ENCODE measurements at regions not wholly inside any gene's neighbourhood (a gene's known extent, or its start where the extent isn't known, plus 50 kb on each side); places are given as distances from the start of the nearest gene placed in this dataset.

DNA sequence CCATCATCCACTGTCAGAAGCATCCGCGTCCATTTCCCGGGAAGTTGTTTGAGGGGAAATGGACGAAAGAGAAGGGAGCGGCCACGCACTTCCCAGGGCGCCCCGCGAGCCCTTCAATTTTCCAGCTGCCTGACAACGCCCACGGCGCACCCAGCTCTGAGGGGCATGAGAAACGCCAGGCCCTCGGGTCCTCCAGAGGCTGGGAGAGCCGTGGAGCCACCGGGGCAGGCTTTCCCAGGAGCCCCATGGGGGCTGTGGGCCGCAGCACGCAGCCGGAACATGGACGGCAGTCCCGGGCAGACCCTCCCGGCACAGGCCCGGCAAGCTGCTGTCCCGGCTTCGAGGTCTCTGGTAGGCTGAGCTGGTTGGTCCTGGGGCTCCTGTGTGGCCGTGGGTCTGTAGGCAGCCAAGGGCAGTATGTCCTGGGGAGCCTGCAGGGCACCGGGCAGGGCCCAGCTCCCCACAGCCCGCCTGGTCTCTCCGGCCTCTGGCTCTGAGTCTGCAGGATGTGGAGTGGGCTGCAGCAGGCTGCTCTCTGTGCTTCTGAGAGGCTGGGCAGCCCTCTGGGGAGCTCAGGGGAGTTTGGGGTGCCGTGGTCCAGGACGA, 115.2 kb downstream of the FAM53A start:
- TF ChIP-seq EZH2 (IDR thresholded peaks at IDR 0.05; ENCODE audit: borderline replicate concordance, low read length) = no peak
- TF ChIP-seq, protein P1, sequence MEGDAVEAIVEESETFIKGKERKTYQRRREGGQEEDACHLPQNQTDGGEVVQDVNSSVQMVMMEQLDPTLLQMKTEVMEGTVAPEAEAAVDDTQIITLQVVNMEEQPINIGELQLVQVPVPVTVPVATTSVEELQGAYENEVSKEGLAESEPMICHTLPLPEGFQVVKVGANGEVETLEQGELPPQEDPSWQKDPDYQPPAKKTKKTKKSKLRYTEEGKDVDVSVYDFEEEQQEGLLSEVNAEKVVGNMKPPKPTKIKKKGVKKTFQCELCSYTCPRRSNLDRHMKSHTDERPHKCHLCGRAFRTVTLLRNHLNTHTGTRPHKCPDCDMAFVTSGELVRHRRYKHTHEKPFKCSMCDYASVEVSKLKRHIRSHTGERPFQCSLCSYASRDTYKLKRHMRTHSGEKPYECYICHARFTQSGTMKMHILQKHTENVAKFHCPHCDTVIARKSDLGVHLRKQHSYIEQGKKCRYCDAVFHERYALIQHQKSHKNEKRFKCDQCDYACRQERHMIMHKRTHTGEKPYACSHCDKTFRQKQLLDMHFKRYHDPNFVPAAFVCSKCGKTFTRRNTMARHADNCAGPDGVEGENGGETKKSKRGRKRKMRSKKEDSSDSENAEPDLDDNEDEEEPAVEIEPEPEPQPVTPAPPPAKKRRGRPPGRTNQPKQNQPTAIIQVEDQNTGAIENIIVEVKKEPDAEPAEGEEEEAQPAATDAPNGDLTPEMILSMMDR (IDR thresholded peaks at IDR 0.05; ENCODE audit: low read length) = no peak
- Histone ChIP-seq H3K27me3 (ENCODE audit: insufficient read depth, low read length) (no peaks in the 10 kb centered on the region), H3K4me3 (ENCODE audit: low read depth, low read length, poor library complexity, severe bottlenecking) (no peak overlapping the region), H3K9me2 (ENCODE audit: low read depth, low read length) (no peaks in the 10 kb centered on the region), H3K9me3 (ENCODE audit: low read length) (no peaks in the 10 kb centered on the region), H3K4me1 (ENCODE audit: insufficient read depth, low read length, severe bottlenecking) (peaks cover 4% of the 10 kb centered on the region), H2AFZ (ENCODE audit: low read length) (no peak overlapping the region), H4K20me1 (ENCODE audit: insufficient read depth, low read length) (no peaks in the 10 kb centered on the region), H3K27ac (ENCODE audit: low read depth, low read length, poor library complexity, severe bottlenecking) (no peak overlapping the region), H3K36me3 (ENCODE audit: insufficient read depth, low read length) (no peaks in the 10 kb centered on the region), H3K79me2 (ENCODE audit: insufficient read depth, low read length) (no peaks in the 10 kb centered on the region), H3K4me2 (ENCODE audit: low read length) (no peak overlapping the region), H3K9ac (ENCODE audit: low read length) (no peak overlapping the region), H3F3A (ENCODE audit: insufficient read depth, low read length) (no peaks in the 10 kb centered on the region)

DNA sequence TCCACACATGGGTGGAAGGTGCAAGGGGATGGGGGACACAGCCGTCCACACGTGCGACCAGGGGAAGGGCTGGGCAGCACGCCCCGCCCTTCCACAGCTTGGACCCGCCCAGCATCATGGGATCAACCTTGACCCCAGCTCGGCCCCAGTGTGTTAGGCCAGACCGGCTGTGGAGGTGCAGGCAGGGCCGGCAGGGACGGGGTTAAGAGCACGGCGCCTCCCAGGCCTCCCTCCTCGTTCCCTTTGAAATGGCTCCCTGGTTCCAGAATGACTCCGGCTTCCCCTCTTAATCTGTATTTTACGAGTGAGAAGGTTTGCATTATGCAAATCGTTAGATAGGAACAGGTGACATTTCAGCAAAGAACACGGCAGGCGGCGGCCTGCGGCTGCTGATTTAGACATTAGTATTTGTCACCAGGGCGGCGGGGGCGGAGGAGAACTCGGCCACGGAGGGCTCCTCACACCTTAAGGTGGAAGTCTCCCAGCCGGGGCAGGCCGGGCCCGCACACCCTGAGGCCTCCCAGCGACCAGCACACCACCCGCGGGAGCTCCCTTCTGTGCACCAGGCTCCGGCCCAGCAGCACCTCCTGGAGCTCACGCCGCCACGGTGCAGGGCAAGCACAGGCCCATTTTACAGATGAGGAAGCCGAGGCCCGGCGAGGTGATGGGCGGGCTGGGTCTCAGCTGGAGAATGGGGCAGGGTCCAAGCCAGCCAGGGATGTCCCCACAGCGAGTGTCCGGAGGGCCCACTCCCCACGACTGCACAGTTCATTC, 116.1 kb downstream of the FAM53A start:
- H3K4me2 ChIP-seq (ENCODE audit: low read length) = peak overlapping the region; percentile 29; the same call in 1 of the 2 replicates
- no peaks in the 10 kb centered on the region for H3K9me3 ChIP-seq (ENCODE audit: low read length)
- H3K9me2 ChIP-seq (ENCODE audit: low read depth, low read length) = no peaks in the 10 kb centered on the region
- H3K36me3 ChIP-seq (ENCODE audit: insufficient read depth, low read length) = no peaks in the 10 kb centered on the region
- H3K79me2 ChIP-seq (ENCODE audit: insufficient read depth, low read length) = no peaks in the 10 kb centered on the region
- no peaks in the 10 kb centered on the region for H3F3A ChIP-seq (ENCODE audit: insufficient read depth, low read length)
- no peak overlapping the region for H2AFZ ChIP-seq (ENCODE audit: low read length)
- peaks cover 4% of the 10 kb centered on the region for H3K4me1 ChIP-seq (ENCODE audit: insufficient read depth, low read length, severe bottlenecking)
- no peak for TF ChIP-seq EZH2 (IDR thresholded peaks at IDR 0.05; ENCODE audit: borderline replicate concordance, low read length)
- TF ChIP-seq, protein P1 (IDR thresholded peaks at IDR 0.05; ENCODE audit: low read length) = peak; percentile 29
- H4K20me1 ChIP-seq (ENCODE audit: insufficient read depth, low read length) = no peaks in the 10 kb centered on the region
- H3K4me3 ChIP-seq (ENCODE audit: low read depth, low read length, poor library complexity, severe bottlenecking) = no peak overlapping the region
- no peaks in the 10 kb centered on the region for H3K27me3 ChIP-seq (ENCODE audit: insufficient read depth, low read length)
- no peak overlapping the region for H3K27ac ChIP-seq (ENCODE audit: low read depth, low read length, poor library complexity, severe bottlenecking)
- no peak overlapping the region for H3K9ac ChIP-seq (ENCODE audit: low read length)

DNA sequence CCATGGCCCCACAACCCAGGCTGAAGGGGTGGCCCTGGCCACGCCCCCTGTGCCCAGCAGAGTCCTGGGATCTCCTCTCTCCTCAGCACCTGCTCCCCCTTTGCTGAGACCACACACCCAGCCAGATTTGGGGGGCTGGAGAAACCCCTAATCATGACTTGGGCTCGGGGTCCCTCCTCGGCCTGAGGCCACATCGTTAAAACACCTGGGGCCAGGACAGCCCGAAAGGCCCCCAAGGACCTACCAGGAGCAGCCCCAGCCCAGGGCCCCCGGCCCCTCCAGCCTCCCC, 116.7 kb downstream of the FAM53A start:
- Histone ChIP-seq H3K4me2 (ENCODE audit: low read length) (no peak overlapping the region), H3K9me2 (ENCODE audit: low read depth, low read length) (no peaks in the 10 kb centered on the region), H3K4me1 (ENCODE audit: insufficient read depth, low read length, severe bottlenecking) (peaks cover 4% of the 10 kb centered on the region), H3K36me3 (ENCODE audit: insufficient read depth, low read length) (no peaks in the 10 kb centered on the region), H2AFZ (ENCODE audit: low read length) (no peak overlapping the region), H3F3A (ENCODE audit: insufficient read depth, low read length) (no peaks in the 10 kb centered on the region), H3K79me2 (ENCODE audit: insufficient read depth, low read length) (no peaks in the 10 kb centered on the region), H3K27ac (ENCODE audit: low read depth, low read length, poor library complexity, severe bottlenecking) (no peak overlapping the region), H3K4me3 (ENCODE audit: low read depth, low read length, poor library complexity, severe bottlenecking) (no peak overlapping the region), H4K20me1 (ENCODE audit: insufficient read depth, low read length) (no peaks in the 10 kb centered on the region), H3K27me3 (ENCODE audit: insufficient read depth, low read length) (no peaks in the 10 kb centered on the region), H3K9me3 (ENCODE audit: low read length) (no peaks in the 10 kb centered on the region), H3K9ac (ENCODE audit: low read length) (no peak overlapping the region)
- no peak for TF ChIP-seq EZH2 (IDR thresholded peaks at IDR 0.05; ENCODE audit: borderline replicate concordance, low read length)
- TF ChIP-seq, protein P1 (IDR thresholded peaks at IDR 0.05; ENCODE audit: low read length) = no peak
